Activated B cell treated with CpG ODN at 0.5 μM for 24 hours (primary cell): ENCODE measurements at regions not wholly inside any gene's neighbourhood (a gene's known extent, or its start where the extent isn't known, plus 50 kb on each side); places are given as distances from the start of the nearest gene placed in this dataset.

ENCODE experiments used
- ATAC-seq: fragments of 200-7000 bp; cut with Tn5 transposase; one replicate; pipeline ENCODE4 v1.10.0; 2021; ENCODE audit warnings: low read depth, mild to moderate bottlenecking, moderate library complexity
- CTCF ChIA-PET: fragments of 350-600 bp; sonication (Branson Sonifier 250); formaldehyde crosslinking; loops from one replicate; lab custom pipeline; 2021; ENCODE audit warnings: antibody characterized with exemption; lab: Charles Lee
- POLR2A ChIA-PET: fragments of 350-600 bp; sonication (Branson Sonifier 250); formaldehyde crosslinking; loops from one replicate; lab custom pipeline; 2021; ENCODE audit warnings: antibody characterized with exemption; lab: Charles Lee
- DNase-seq: peaks from one replicate; pipeline ENCODE4 v3.0.0; 2022
- H3K27ac Mint-ChIP-seq: one replicate; pipeline ENCODE4 v1.8.0; 2020; ENCODE audit warnings: mixed read lengths
- H3K27me3 Mint-ChIP-seq: one replicate; pipeline ENCODE4 v1.8.0; 2021; ENCODE audit warnings: mixed read lengths
- H3K36me3 Mint-ChIP-seq: one replicate; pipeline ENCODE4 v1.8.0; 2021; ENCODE audit warnings: low read depth, mixed read lengths
- H3K4me1 Mint-ChIP-seq: one replicate; pipeline ENCODE4 v1.8.0; 2021; ENCODE audit warnings: mixed read lengths
- H3K4me3 Mint-ChIP-seq: one replicate; pipeline ENCODE4 v1.8.0; 2020; ENCODE audit warnings: mild to moderate bottlenecking, mixed read lengths
- H3K9me3 Mint-ChIP-seq: one replicate; pipeline ENCODE4 v1.8.0; 2020; ENCODE audit warnings: mixed read lengths
- CTCF ChIP-seq: fragments of 200-600 bp; IDR thresholded peaks from one replicate; pipeline ENCODE4 v1.8.0; 2022; ENCODE audit warnings: antibody characterized with exemption, mild to moderate bottlenecking
- intact Hi-C: fragments of 100-400 bp; cut with micrococcal nuclease; formaldehyde crosslinking; loops from one replicate; pipeline ENCODE4 v1.15.1; 2024

DNA sequence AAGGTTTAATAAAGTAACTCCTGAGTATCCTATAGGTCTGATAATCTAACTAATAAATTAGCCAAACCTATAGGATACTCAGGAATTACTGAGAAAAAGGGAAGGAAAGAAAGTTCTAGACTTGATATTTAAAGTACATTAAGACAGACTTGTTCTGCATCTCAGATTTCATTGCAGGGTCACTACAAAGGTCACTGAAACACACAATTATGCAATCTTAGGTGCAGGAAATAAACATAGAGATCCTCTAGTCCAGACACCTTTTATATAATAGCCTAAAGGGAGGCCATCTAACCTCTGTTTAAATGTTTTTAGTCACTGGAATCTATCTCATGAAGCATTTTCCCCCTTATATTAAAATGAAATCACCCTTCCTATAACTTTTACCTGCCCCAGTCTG lies 1215.7 kb downstream of the MAT2B start:
- CTCF ChIA-PET = no interaction called here
- POLR2A ChIA-PET = no interaction called here
- intact Hi-C loops = no loop called here
- Mint-ChIP-seq H3K9me3 (no peaks in the 10 kb centered on the region), H3K4me1 (no peaks in the 10 kb centered on the region), H3K27me3 (no peaks in the 10 kb centered on the region), H3K27ac (no peak overlapping the region), H3K4me3 (no peak overlapping the region), H3K36me3 (no peaks in the 10 kb centered on the region)
- no peak for TF ChIP-seq CTCF
- ATAC-seq (no peak), DNase-seq (no peak)

DNA sequence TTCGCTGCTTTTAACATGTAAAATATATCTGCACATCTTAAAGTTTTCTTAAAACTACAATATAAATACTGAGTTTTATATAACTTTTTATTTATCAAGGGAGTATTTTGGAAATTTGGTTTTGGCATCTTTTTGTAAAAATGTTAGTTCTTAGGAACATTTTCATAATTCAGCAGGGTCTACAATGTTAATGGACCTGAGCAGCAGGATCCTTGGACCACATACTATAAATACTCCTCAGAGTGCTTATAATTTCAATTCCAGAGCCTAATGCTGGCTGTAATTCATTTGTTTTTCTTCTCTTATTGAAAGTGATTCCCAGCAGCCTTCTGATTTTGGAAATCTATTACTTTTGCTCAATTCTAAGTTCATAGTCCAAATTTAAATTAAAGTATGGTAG lies 1216.2 kb downstream of the MAT2B start:
- ChIA-PET CTCF (no interaction called here), POLR2A (no interaction called here)
- no peak for DNase-seq
- H3K4me3 Mint-ChIP-seq = no peak overlapping the region
- no peak for ATAC-seq
- intact Hi-C loops = no loop called here
- H3K36me3 Mint-ChIP-seq = no peaks in the 10 kb centered on the region
- no peaks in the 10 kb centered on the region for H3K9me3 Mint-ChIP-seq
- H3K27ac Mint-ChIP-seq = no peak overlapping the region
- H3K4me1 Mint-ChIP-seq = no peaks in the 10 kb centered on the region
- H3K27me3 Mint-ChIP-seq = no peaks in the 10 kb centered on the region
- no peak for TF ChIP-seq CTCF

DNA sequence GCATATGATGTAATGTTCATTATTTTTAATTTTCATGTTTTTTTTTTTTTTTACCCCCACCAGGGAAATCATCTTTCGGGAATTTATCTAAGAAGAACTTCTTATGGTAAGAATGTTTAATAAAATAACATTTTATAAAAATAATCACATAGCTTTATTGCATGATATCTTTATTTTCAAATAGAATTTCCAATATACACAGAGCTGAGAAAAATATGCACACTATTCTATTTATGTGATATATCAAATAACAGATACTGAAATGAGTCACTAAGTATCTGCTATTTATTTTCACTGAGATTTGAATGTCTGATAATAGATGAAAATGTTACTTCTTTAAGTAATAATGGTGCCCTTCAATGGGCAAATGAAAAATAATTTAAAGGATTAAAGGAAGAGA lies 1217.3 kb downstream of the MAT2B start:
- ATAC-seq = no peak
- CTCF ChIA-PET = no interaction called here
- intact Hi-C loops = no loop called here
- no peak overlapping the region for H3K27ac Mint-ChIP-seq
- no peak for DNase-seq
- H3K36me3 Mint-ChIP-seq = no peaks in the 10 kb centered on the region
- no peak overlapping the region for H3K4me3 Mint-ChIP-seq
- POLR2A ChIA-PET = no interaction called here
- no peak for TF ChIP-seq CTCF
- no peaks in the 10 kb centered on the region for H3K27me3 Mint-ChIP-seq
- H3K4me1 Mint-ChIP-seq = no peaks in the 10 kb centered on the region
- H3K9me3 Mint-ChIP-seq = no peaks in the 10 kb centered on the region

- H3K4me3 Mint-ChIP-seq = no peak overlapping the region
- no peaks in the 10 kb centered on the region for H3K27me3 Mint-ChIP-seq
- no peaks in the 10 kb centered on the region for H3K9me3 Mint-ChIP-seq
- H3K36me3 Mint-ChIP-seq = no peaks in the 10 kb centered on the region
- no peak for TF ChIP-seq CTCF
- ChIA-PET POLR2A (no interaction called here), CTCF (no interaction called here)
- ATAC-seq (no peak), DNase-seq (no peak)
- H3K27ac Mint-ChIP-seq = no peak overlapping the region
- no peaks in the 10 kb centered on the region for H3K4me1 Mint-ChIP-seq
- intact Hi-C loops = no loop called here
These were observed 1221.6 kb downstream of the MAT2B start for GRCh38 chr5:164727012-164727411.

- Mint-ChIP-seq H3K4me1 (no peaks in the 10 kb centered on the region), H3K36me3 (no peaks in the 10 kb centered on the region), H3K9me3 (peaks cover 3% of the 10 kb centered on the region), H3K27me3 (no peaks in the 10 kb centered on the region), H3K4me3 (no peak overlapping the region), H3K27ac (no peak overlapping the region)
- DNase-seq (no peak), ATAC-seq (no peak)
- POLR2A ChIA-PET = no interaction called here
- CTCF ChIA-PET = no interaction called here
- intact Hi-C loops = no loop called here
- no peak for TF ChIP-seq CTCF
These were observed 1223.3 kb downstream of the MAT2B start for GRCh38 chr5:164728733-164729132.
